Stimulated activated CD4-positive, alpha-beta T cell treated with anti-CD3 and anti-CD28 coated beads, Interleukin-1b, Interleukin-23, amount 100 ng/mL, for 1 hour (primary cell): ENCODE measurements at regions not wholly inside any gene's neighbourhood (a gene's known extent, or its start where the extent isn't known, plus 50 kb on each side); places are given as distances from the start of the nearest gene placed in this dataset.

ENCODE experiments used
- DNase-seq, 2 donors: peaks; one replicate each; pipeline ENCODE4 v3.0.0-alpha.2; 2020; ENCODE audit warnings: low read depth in 2 of 2

DNA sequence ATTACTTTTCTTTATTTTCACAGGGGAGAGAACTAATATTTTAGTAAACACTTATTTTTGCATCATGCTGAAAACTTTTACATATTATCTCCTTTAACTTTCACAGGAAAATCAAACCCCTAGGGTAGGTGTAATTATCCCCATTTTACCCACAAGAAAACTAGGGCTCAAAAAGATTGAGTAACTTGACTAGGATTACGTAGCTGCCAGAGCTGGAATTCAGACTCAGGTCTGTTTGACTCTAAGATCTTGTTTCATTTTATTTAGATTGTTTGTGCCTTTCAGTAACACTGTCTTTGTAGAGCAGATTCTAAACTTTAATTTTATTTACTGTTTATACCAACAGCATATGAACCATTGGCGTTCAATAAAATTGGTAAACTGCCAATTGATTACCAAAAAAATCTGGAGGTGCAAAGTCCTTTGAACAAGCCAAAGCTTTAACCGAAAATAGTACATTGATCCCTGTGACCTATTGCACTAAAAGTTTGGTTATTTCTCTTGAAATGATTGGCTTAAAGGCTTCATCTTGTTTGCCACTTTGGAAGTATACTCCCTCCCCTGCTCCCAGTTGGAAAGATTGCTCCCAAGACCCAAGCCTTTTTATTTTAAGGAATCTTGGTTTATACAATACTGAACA lies 71.0 kb upstream of the WDR26 start:
- DNase-seq: no peak

DNA sequence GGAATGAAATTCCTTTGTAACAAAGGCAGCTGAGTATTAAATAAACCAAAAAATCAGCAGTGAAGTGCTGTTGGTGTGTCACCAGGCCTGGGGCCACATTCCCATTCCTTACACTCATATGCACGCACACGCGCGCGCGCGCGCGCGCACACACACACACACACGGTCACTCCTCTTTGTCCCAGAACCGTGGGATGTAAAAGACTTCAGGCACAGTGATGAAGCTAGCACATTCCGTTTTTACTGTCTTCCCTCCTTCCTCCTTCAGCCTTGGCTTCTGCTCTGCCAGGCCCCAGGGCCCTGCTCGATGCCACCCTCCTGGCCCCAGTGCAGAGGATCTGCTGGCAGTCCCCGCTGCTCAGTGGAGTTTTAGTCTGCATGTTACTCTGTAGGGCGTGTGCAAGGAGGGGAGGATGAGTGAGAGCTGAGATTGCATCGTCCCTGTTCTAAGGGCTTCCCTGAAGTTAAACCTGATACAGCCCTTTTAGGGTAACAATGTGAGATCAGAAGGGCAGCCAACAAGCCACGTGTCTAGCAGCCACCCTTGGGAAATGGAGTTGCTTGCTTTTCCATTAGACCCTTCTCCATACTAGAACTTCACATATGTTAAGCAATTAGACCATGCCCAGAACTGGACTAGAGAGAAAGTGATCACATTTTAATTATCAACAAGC lies 71.7 kb upstream of the WDR26 start:
- no peak for DNase-seq

DNA sequence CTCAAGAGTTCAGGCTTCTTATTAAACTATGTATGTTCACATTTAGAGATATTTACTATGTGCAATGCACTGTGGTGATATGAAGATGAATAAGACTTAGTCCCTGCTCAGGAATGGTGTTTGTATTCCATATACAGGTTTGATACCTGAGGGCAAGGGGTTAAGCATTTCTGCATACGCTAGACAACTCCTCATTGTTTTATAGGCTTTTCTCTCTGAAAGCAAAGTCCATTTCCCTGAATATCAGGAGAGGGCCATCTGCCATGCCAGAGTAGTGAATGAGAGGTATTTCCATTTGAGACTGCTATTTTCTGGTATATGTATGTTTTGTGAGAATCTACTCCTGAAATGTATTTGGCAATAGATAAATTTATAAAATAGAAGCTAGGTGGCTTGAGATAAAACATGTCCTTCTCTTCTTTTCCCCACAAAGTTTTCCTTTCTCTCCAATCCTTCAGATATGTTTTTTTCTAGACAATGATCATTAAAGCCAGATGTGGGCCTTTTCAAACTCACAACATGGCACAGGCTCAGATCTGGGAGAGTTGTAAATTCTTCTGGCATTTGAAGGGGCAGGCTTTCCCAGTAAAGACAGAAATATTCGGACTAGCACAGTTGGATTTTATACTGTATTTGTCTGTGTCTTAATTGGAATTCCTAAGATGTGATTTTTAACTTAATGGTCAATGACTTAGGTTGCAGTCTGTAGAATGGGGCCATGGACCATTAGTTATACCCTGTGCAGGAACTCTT lies 73.3 kb upstream of the WDR26 start:
- DNase-seq: no peak

DNA sequence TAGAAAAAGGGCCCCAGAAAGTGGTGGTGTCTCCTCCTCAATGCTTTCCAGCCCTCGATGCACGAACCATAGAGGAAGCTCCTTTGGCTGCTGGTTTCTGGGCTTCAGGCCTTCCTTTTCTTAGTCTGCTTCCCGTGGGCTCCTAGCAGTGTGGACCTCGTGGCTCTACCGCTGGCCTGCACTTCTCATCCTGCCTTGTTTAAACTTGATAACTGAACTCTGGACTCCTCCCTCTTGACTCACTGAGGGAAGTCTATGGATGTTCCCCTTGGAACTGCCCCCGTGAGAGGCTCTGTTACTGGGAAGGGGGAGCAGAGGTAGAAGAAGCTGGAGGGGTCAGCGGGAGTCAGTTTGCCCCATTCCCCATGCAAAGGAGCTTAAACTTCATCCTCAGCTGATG lies 75.3 kb upstream of the WDR26 start:
- no peak for DNase-seq

DNA sequence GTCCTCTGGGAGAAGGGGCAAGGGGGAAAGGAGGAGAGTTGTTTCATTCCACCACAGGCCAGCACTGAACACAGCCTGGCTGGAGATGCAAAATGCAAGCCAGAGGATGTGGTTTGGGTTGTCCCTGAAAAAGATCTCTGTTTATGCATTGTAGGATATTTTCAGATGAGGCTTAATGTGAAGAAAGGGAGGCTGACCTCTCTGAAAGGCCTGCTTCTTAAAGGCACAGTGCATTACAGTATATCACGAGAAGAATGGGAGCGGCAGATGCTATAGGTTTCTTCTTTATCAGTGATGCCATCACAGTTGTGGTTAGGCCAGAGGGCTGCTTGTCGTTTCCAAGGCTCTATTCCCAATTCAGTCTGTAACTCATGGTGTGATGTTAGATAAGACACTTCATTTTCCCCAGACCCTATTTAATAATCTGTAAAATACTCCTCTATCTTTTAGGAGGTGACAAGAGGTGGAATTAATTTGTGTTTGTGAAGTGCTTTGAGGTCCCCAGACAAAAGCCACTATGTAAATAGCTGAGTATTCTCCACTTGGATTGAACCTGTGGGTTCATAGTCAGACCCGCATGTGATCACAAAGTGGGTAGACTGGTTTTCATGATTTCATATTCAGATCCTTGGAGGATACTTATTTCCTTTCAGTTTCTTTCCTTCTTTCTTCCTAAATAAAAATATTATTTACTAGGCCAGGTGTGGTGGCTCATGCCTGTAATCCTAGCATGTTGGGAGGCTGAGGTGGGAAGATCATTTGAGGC lies 76.5 kb upstream of the WDR26 start:
- DNase-seq: no peak

DNA sequence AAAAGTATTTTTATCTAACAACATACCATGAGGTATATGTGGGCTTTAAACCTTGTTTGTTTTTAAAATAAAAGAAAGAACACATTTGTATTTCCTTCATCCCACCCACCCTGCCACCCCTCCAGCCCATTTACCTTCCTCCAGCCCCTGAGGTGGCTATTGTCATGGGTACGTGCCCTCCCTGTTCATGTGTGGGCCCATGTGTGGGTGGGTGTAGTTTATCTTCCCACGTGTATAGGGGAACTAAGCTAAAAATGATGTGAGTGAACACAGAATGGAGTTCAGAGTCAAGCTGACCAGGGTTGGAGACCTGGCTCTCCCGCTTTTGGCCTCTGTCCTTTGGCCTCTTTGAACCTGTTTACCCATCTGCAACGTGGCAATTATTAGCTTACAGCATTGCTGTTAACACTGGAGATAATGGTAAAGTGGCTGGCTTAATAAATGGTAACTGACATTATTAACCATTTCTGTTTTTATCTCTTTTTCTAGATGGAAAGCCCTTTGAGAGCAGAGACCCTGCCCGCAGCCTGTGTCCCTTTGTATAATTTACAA lies 78.1 kb upstream of the WDR26 start:
- DNase-seq: no peak

DNA sequence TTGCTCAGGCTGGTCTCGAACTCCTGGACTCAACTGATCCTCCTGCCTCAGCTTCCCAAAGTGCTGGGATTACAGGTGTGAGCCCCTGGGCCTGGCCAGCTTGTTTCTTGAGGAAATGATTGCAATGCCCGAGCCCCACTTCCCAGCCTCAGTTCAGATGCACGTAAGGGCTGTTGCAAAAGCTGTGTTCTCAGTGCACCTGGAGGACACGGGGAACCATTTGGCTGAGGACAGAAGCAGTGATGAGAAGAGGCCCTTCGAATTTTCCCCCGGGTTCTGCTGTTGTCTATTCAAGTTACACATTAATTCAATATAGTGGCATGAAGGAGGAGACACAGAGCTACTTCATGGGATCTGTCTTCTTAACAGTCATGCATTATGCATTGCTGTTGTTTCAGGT lies 78.8 kb upstream of the WDR26 start:
- no peak for DNase-seq

DNA sequence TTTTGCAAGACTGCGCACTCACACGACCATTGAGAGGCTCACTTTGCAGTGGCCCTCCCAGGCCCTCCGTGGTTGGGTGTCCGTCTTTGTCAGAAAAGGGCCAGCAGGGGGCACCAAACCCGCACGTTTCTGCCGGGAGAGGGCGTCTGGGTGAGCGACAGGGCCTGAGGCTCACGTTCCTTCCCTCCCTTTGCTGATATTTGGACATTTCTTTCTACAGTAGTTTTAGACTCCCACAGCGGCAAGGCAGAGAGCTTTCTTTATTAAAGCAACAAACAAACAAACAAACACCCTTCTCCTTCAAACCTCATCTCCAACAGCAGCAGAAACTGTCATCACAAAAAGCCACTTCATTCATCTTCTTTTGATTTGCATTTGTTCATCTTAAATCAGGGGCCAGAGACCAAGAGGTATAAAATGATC lies 79.2 kb upstream of the WDR26 start:
- peak; percentile 53 to 73 for DNase-seq

DNA sequence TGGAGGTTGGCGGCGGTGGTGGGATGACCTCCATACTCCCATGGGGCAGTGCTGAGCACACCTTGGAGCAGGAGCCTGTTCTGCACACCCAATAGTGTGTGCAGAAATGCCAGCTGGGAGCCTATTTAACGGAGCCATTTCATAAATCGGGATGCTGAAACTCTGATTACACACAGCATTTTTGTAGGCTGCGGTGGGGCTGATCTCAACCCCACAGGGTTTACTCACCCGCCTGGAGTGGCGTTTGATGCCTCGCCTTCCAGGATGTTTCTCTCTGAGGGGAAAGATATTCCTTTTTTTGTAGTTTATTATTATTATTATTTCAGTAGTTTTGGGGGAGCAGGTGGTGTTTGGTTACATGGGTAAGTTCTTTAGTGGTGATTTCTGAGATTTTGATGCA lies 82.6 kb upstream of the WDR26 start:
- no peak for DNase-seq

DNA sequence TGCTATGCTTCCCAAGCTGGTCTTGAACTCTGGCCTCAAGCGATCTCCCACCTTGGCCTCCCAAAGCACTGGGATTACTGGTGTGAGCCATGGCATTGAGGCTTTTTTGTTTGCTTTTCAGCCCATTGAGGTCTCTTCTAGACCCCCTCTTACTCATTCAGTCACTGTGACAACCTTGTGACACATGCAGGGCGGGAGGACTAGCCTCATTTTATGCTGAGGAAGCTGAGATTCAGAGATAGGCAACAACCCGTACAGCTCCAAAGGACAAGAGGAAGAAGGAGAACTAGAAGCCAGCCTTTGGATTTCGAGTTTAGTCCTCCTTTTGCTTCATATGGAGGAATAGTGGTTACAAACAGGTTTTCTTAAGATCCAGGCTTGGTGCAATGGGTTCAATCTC lies 83.9 kb upstream of the WDR26 start:
- DNase-seq: no peak

DNA sequence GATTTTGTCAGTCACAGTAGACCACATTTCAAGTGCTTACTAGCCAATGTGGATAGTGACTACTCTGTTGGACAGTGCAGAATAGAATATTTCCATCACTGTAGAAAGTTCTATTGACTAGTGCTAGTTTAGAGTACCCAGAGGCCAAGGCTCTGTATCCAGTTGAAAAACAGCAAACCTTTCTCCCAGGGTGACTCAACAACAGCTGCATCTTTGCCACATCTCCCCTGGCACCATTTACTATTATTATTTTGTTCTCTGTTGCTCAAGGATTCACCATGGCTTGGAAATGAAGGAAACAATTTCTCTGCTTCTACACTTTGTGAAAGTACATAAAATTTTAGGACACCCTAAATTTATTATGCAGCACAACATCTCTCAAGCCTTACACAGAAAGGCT lies 85.3 kb upstream of the WDR26 start:
- no peak for DNase-seq

DNA sequence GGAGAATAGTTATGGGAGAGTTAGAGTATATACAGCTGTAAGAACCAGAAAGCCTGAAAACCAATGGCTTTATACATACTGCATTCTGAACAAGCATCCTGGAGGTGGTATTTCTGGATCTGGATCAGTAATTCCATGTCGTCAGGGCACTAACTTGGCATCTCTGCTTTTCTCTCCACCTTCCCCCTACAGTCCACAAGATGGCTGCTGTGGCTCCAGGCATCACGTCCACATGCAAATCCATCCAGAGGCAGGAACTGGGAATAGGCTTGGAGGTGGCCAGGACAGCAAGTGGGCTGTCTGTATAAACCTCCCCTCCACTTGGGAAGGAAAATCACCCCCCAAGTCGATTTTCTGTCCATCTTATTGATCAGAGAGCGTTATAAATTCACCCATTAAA lies 86.2 kb upstream of the WDR26 start:
- no peak for DNase-seq

DNA sequence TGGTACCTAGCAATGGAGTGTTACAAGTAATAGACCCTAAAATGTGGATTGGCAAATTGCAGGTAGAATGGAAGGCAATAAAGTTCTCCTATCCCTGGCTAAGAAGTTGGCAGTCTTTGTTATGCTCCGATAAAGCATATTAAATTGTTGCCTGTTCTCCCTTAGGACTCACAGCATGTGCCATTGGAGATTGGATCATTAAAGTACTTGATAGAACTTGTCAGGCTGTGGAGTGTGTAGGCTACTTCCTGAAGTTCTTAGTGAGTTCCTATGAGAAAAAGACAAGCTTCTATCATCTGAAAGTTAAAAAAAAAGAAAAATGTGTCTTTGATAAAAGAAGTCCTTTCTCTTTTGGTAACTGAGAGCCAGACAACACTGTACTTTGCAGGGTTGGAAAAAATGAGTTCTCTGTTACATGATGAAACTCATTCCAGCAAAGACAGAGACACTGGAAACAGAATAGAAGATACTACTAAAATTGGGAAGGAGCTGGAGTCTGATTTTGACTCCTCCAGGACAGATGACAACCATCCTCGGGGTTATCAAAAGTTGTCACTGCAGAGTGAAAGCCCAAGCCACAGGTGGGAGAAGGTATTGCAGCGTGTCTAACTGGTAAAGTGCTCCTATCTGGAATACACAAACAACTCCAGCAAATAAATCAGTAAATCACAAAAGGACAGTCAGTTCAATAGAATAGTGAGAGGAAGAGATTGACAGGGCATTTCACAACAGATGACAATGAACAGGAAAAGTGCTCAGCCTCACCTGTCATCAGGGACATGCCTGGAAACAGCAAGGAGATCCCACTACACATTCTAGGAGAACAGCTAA lies 87.5 kb upstream of the WDR26 start:
- no peak for DNase-seq

DNA sequence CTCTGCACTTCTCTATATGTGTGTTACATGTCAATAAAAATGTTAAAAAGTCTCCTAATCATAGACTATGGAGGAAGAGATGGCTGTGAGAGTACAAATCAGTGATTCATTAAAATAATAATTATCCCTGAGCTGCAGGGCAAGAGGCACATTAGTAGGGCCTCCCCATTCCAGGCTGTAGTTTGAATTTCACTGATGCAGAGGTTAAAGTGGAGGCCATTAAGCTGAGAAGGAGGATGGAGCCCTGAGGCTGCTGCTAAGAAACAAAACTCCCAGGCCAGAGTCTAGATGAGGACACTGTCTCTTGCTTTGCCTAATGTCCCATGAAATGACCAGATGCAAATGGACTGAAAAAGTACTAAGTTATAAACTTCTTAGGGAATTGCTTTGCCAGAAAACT lies 89.1 kb upstream of the WDR26 start:
- no peak for DNase-seq

DNA sequence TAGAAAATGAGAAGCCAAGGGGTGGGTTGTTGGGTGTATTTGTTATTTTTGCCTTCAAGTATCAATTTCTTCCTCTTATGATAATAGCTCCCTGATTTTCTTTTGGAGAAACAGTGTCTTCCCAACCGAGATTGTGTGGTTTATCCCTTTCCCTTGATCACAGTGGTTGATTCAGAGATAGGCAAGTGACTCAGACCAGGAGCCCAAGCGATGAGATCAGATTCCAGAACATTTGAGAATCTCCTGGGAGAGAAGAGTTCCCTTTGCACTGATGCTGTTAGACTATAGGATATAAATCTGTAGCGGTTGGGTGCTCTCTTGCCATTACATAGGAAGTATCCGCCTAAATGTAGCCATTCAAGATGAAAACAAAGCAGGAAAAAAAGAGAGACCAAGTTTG lies 90.1 kb upstream of the WDR26 start:
- no peak for DNase-seq

DNA sequence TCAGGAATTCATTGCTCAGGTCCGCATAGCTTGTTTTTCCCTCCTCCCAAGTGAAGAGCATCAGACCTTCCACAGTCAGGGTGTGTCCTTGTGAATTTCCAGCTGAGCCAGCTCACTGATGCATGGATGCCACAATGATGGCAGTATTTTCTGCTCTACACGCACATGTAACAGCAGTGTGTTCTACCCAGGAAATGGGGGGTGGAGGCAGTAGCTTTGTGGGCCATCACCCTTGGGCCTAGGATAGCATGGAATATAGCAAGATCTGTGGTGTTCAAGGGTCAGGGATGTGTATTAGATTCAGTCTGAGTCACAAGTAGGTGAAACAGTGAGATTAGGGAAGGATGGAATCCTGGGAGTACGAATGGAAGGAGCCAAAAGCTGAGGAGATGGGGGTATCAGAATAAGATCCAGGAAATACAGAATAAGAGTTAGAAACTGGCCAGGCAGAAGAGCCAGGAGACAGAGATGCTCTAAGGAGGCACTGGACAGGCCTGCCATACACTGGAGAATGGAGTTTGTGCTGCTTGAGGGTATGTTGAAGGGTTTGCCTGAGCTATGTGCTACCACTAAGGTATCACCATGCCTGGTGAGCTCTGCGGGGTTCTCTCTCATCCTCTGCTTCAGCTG lies 90.6 kb upstream of the CNIH3 start:
- DNase-seq: no peak

DNA sequence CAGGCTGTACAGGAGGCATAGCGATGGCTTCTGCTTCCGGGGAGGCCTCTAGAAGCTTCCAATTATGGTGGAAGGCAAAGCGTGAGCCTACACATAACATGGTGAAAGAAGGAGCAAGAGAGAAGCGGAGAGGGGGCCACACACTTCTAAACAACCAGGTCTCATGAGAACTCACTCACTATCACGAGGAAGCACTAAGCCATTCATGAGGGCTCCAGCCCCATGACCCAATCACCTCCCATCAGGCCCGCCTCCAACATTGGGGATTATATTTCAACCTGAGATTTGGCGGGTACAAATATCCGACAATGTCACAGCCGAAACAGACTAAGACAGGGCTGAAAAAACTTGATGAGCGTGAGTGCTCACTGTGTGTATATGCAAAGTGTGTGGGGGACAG lies 89.3 kb upstream of the CNIH3 start:
- no peak for DNase-seq

DNA sequence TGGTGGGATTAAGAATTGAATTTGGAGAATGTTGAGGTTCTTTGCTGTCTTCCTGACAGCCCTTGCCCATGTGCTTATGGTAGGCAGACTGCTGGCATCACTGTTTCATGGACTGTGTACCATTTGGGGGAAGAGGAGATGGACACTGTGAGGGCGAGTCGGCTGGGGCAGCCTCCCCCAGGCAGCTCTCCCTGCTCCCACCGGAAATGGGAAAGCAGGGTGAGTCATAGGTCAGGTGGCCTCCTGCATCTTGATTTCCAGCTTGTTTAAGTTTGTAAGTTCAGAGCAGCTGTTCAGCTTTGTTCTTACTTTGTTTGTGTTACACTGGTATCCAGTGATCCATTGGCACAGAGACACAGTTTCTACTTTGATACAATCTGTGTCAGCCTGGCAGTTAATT lies 87.2 kb upstream of the CNIH3 start:
- DNase-seq: no peak

DNA sequence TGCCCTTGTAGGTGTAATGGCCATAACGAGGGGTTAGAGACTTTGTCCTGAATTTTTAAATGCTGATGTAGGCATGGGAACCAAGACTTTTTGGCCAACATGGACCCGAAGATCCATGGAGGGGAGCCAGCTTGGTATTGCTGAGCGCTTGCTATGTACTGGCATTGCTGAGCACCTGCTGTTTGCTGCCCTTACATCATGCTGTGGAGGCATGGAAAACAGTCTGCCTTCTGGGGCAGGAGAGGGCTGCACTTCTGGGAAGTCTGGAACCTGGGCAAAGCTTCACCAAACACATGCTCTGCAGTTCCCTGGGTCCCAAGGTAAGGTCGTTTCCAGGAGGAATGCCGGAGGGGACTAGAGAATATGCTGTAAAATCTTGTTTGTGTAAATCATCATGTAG lies 86.3 kb upstream of the CNIH3 start:
- no peak for DNase-seq

DNA sequence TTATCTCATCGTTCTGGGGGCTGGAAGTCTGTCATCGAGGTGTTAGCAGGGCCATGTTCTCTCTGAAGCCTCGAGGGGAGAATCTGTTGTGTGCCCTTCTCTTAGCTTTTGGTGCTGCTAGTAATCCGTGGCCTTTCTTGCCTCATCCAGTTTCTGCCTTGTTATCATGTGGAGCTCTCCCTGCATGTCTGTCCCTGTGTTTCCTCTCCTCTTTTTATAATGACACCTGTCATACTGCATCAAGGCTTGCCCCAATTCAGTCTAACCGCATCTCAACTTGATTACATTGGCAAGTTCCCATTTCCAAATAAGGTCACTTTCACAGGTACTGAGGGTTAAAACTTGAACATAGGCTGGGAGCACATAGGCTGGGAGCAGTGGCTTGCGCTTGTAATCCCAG lies 82.6 kb upstream of the CNIH3 start:
- no peak for DNase-seq

DNA sequence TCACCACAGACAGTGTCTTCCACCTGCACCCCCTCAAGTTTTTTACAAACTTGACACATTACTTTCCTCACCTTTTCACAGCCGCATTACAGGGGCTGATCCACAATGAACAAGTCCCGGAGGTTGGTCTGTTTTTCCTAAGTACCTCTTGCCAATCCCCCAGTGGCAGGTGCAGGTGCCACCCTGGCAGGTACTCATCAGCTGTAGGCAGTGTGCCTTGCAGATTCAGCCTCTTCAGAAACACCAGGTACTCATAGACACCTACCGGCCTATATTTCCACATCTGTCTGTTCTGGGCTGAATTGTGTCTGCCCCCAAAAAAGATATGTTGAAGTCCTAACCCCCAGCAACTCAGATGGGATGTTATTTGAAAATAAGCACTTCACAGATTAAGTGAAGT lies 81.4 kb upstream of the CNIH3 start:
- no peak for DNase-seq
